ENCODE measurements at regions not wholly inside any gene's neighbourhood (a gene's known extent, or its start where the extent isn't known, plus 50 kb on each side); places are given as distances from the start of the nearest gene placed in this dataset.

DNA sequence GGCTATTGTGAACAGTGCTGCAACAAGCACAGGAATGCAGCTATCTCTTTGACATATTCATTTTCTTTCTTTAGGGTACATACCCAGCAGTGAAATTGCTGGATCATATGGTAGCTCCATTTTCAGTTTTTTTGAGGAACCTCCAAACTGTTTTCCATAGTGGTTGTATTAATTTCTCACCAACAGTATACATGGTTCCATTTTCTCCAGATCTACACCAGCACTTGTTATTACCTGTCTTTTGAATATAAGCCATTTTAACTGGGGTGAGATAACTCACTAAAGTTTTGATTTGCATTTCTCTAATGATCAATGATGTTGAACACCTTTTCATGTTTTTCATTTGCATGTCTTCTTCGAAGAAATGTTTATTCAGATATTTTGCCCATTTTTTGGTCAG lies 241.1 kb upstream of the AGTR2 start:
- ATAC-seq (ENCODE audit: low FRiP score) (no peak), DNase-seq (no peak)
- peaks cover 2% of the 10 kb centered on the region for H3K9me3 ChIP-seq (ENCODE audit: control insufficient read depth, low read length)
- no peak overlapping the region for H3K4me3 ChIP-seq (ENCODE audit: low read length in 2 of 2)
- H3K4me1 ChIP-seq (ENCODE audit: control insufficient read depth in 1 of 2, insufficient read depth in 2 of 2, low read length in 2 of 2) = no peaks in the 10 kb centered on the region
- no peak overlapping the region for H3K27ac ChIP-seq (ENCODE audit: low read depth in 1 of 2, low read length in 2 of 2)
- no peaks in the 10 kb centered on the region for H3K27me3 ChIP-seq (ENCODE audit: control insufficient read depth in 1 of 2, insufficient read depth in 2 of 2, low read length in 1 of 2)
- intact Hi-C loops (cut with DNase I) = no loop called here
- WGBS, 2 donors = 73 to 97% methylated on average over 1 of the region's 1 CpG
- H3K36me3 ChIP-seq (ENCODE audit: control insufficient read depth in 1 of 2, insufficient read depth in 2 of 2, low read length in 1 of 2) = no peaks in the 10 kb centered on the region

DNA sequence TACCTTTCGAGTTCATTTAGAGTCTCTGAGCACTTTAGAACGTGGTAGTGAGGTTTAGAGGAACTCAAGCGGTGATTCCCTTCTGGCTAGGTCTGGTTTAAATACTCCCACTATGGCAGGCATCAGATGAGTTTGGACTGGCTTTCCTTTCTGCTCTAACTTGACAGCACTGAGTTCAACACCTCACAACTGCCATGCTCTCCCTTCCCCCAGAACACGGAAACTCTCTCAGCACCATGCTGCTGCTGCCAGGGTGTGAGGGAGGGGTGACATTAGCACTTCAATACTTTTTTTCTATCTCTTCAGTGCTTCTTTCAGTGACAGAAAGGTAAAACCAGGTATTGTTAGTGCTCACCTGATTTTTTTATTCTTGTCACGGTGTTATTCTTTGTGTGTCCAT lies 234.5 kb upstream of the AGTR2 start:
- no peak overlapping the region for H3K4me3 ChIP-seq (ENCODE audit: low read length in 2 of 2)
- H3K9me3 ChIP-seq (ENCODE audit: control insufficient read depth, low read length) = peaks cover 2% of the 10 kb centered on the region
- 76 to 90% methylated on average over 5 of the region's 5 CpGs for WGBS, 2 donors
- ATAC-seq (ENCODE audit: low FRiP score) (no peak), DNase-seq (no peak)
- no peaks in the 10 kb centered on the region for H3K36me3 ChIP-seq (ENCODE audit: control insufficient read depth in 1 of 2, insufficient read depth in 2 of 2, low read length in 1 of 2)
- H3K27me3 ChIP-seq (ENCODE audit: control insufficient read depth in 1 of 2, insufficient read depth in 2 of 2, low read length in 1 of 2) = no peaks in the 10 kb centered on the region
- no peaks in the 10 kb centered on the region for H3K4me1 ChIP-seq (ENCODE audit: control insufficient read depth in 1 of 2, insufficient read depth in 2 of 2, low read length in 2 of 2)
- no peak overlapping the region for H3K27ac ChIP-seq (ENCODE audit: low read depth in 1 of 2, low read length in 2 of 2)
- intact Hi-C loops (cut with DNase I) = no loop called here

DNA sequence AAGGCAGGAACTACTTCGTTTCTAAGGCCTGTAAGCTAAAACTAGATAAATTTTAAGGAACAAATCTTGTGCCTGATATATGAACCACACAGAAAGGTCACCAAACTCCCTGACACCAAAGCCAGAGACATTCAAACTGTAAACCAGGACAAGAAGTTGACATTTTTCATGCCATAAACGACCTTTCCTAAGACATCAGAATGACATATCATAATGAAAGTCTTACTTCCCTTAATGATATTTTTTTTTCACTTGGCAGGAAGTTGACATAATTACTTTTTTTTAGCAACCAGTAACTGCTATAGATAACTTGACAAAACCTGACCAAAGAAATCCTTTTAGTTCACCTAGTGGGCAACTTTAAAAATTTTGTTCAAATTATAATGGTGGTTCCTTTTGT lies 231.5 kb upstream of the AGTR2 start:
- Histone ChIP-seq H3K27ac (ENCODE audit: low read depth in 1 of 2, low read length in 2 of 2) (no peak overlapping the region), H3K27me3 (ENCODE audit: control insufficient read depth in 1 of 2, insufficient read depth in 2 of 2, low read length in 1 of 2) (no peaks in the 10 kb centered on the region), H3K9me3 (ENCODE audit: control insufficient read depth, low read length) (peaks cover 6% of the 10 kb centered on the region), H3K4me1 (ENCODE audit: control insufficient read depth in 1 of 2, insufficient read depth in 2 of 2, low read length in 2 of 2) (no peaks in the 10 kb centered on the region), H3K36me3 (ENCODE audit: control insufficient read depth in 1 of 2, insufficient read depth in 2 of 2, low read length in 1 of 2) (no peaks in the 10 kb centered on the region), H3K4me3 (ENCODE audit: low read length in 2 of 2) (no peak overlapping the region)
- ATAC-seq (ENCODE audit: low FRiP score) (no peak), DNase-seq (no peak)
- 60 to 63% methylated on average over 2 of the region's 2 CpGs for WGBS, 2 donors
- intact Hi-C loops (cut with DNase I) = no loop called here

DNA sequence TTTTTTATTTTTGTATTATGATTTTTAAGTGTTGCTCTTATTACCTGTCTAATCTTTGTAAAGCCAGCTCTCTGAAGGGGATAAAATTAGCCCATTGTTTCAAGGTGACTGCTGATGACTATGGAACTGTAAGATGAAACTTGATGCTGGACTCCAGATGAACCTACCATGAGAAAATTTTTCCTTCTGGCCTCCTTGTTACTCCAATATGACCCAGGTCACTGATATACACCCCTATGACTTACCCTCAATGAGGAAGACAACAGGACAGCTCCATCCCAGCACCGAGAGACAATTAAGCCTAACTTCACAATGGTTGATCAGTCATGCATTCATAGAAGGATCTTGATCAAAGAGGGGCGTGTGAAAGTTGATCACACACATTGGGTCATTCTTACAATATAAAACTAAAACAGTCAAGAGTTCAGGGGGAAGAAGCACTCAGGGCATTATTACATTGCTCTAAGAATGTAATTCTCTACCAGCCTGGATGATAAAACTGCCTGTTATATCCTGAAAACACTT lies 230.8 kb upstream of the AGTR2 start:
- DNase-seq (no peak), ATAC-seq (ENCODE audit: low FRiP score) (no peak)
- no peak overlapping the region for H3K27ac ChIP-seq (ENCODE audit: low read depth in 1 of 2, low read length in 2 of 2)
- intact Hi-C loops (cut with DNase I) = no loop called here
- H3K4me3 ChIP-seq (ENCODE audit: low read length in 2 of 2) = no peak overlapping the region
- peaks cover 6% of the 10 kb centered on the region for H3K9me3 ChIP-seq (ENCODE audit: control insufficient read depth, low read length)
- no peaks in the 10 kb centered on the region for H3K36me3 ChIP-seq (ENCODE audit: control insufficient read depth in 1 of 2, insufficient read depth in 2 of 2, low read length in 1 of 2)
- WGBS, 2 donors = 93 to 96% methylated on average over 2 of the region's 2 CpGs
- H3K4me1 ChIP-seq (ENCODE audit: control insufficient read depth in 1 of 2, insufficient read depth in 2 of 2, low read length in 2 of 2) = no peaks in the 10 kb centered on the region
- H3K27me3 ChIP-seq (ENCODE audit: control insufficient read depth in 1 of 2, insufficient read depth in 2 of 2, low read length in 1 of 2) = no peaks in the 10 kb centered on the region

DNA sequence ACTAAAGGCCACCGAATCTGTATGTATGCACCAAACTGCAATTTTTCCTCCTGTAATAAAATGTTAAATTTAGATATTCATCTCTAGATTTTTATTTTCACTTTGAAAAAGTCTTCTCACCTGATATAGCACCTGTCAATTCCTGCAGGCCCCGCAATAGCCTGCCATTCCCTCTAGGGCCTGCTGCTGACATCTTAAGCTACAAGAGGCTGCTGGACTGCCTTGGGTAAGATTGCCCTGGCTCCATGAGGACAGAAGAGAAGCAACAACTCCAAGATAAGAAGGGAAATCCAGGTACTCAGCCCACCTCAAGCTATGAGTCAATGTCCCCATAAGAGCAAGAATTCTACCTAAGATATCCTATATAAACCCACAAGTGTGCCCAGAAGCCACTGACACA lies 230.2 kb upstream of the AGTR2 start:
- Histone ChIP-seq H3K27me3 (ENCODE audit: control insufficient read depth in 1 of 2, insufficient read depth in 2 of 2, low read length in 1 of 2) (no peaks in the 10 kb centered on the region), H3K4me1 (ENCODE audit: control insufficient read depth in 1 of 2, insufficient read depth in 2 of 2, low read length in 2 of 2) (no peaks in the 10 kb centered on the region), H3K36me3 (ENCODE audit: control insufficient read depth in 1 of 2, insufficient read depth in 2 of 2, low read length in 1 of 2) (no peaks in the 10 kb centered on the region), H3K9me3 (ENCODE audit: control insufficient read depth, low read length) (peaks cover 5% of the 10 kb centered on the region), H3K27ac (ENCODE audit: low read depth in 1 of 2, low read length in 2 of 2) (no peak overlapping the region), H3K4me3 (ENCODE audit: low read length in 2 of 2) (no peak overlapping the region)
- no peak for ATAC-seq (ENCODE audit: low FRiP score)
- WGBS, 2 donors = 84 to 95% methylated on average over 2 of the region's 2 CpGs
- DNase-seq = no peak
- intact Hi-C loops (cut with DNase I) = no loop called here

DNA sequence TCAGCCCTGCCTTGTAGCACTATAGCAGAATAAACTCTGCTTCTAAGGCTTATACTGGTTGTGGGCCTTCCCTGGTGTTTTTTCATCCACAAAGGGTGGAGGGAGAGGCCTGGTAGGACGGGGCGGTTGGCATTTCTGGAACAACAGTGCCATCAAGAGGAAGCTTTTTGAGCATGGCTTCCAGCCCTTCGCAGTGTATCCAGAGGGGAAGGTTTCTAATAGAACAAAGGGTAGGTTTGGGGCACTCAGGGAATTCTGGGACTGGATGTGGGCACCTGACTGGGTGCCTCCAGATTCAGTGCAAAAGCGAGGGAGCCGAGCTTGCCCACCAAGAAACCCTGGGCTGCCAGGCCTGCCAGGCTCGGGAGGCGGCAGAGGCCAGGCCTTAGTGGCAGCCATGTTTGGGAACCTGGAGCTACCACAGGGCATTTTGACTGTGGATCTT lies 229.6 kb upstream of the AGTR2 start:
- WGBS, 2 donors = 31 to 73% methylated on average over 7 of the region's 7 CpGs
- ATAC-seq (ENCODE audit: low FRiP score) = peak; percentile 88
- peak; percentile 81 to 85 for DNase-seq

DNA sequence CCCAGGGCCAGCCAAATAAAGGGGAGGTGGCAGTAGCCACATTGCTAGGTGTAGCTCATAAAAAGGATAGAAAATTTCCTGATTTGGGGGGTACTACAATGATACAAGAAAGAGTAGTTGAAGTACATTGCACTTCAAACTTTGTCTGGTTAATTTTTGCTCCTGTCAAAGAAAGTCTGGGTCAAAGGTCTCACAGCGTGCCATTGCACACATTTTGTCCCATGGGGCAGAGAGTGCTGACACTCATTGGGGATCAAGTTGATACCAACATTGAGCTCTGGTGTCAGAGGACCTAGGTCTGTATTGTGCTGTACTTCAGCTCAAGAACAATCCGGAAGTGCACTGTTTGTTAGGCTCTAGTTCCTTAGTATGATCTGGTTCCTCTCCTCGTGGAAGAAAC lies 229.2 kb upstream of the AGTR2 start:
- H3K4me3 ChIP-seq (ENCODE audit: low read length in 2 of 2) = no peak overlapping the region
- H3K9me3 ChIP-seq (ENCODE audit: control insufficient read depth, low read length) = peaks cover 4% of the 10 kb centered on the region
- 75 to 90% methylated on average over 3 of the region's 3 CpGs for WGBS, 2 donors
- intact Hi-C loops (cut with DNase I) = no loop called here
- DNase-seq (no peak), ATAC-seq (ENCODE audit: low FRiP score) (no peak)
- H3K27me3 ChIP-seq (ENCODE audit: control insufficient read depth in 1 of 2, insufficient read depth in 2 of 2, low read length in 1 of 2) = no peaks in the 10 kb centered on the region
- no peaks in the 10 kb centered on the region for H3K36me3 ChIP-seq (ENCODE audit: control insufficient read depth in 1 of 2, insufficient read depth in 2 of 2, low read length in 1 of 2)
- no peak overlapping the region for H3K27ac ChIP-seq (ENCODE audit: low read depth in 1 of 2, low read length in 2 of 2)
- no peaks in the 10 kb centered on the region for H3K4me1 ChIP-seq (ENCODE audit: control insufficient read depth in 1 of 2, insufficient read depth in 2 of 2, low read length in 2 of 2)

More for the DNA sequence above, 229.6 kb upstream of the AGTR2 start:
- Histone ChIP-seq H3K4me3 (ENCODE audit: low read length in 2 of 2) (no peak overlapping the region), H3K27me3 (ENCODE audit: control insufficient read depth in 1 of 2, insufficient read depth in 2 of 2, low read length in 1 of 2) (no peaks in the 10 kb centered on the region), H3K27ac (ENCODE audit: low read depth in 1 of 2, low read length in 2 of 2) (no peak overlapping the region), H3K4me1 (ENCODE audit: control insufficient read depth in 1 of 2, insufficient read depth in 2 of 2, low read length in 2 of 2) (no peaks in the 10 kb centered on the region), H3K9me3 (ENCODE audit: control insufficient read depth, low read length) (peaks cover 4% of the 10 kb centered on the region), H3K36me3 (ENCODE audit: control insufficient read depth in 1 of 2, insufficient read depth in 2 of 2, low read length in 1 of 2) (no peaks in the 10 kb centered on the region)
- intact Hi-C loops (cut with DNase I) = no loop called here

DNA sequence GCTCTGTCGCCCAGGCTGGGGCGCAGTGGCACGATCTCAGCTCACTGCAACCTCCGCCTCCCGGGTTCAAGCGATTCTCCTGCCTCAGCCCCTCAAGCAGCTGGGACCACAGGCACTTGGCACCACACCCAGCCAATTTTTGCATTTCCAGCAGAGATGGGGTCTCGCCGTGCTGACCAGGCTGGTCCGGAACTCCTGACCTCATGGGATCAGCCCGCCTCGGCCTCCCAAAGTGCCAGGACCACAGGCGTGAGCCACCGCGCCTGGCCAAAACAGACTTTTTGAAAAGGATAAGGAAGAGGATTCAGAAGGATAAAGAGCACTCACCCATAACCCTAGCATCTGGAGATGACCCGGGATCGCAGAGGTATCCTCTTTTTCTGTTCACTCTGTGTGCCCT lies 224.5 kb upstream of the AGTR2 start:
- intact Hi-C loops (cut with DNase I) = no loop called here
- DNase-seq (peak in 1 of 2 donors; percentile 68), ATAC-seq (ENCODE audit: low FRiP score) (no peak)
- Histone ChIP-seq H3K27ac (ENCODE audit: low read depth in 1 of 2, low read length in 2 of 2) (no peak overlapping the region), H3K9me3 (ENCODE audit: control insufficient read depth, low read length) (peaks cover 4% of the 10 kb centered on the region), H3K36me3 (ENCODE audit: control insufficient read depth in 1 of 2, insufficient read depth in 2 of 2, low read length in 1 of 2) (no peaks in the 10 kb centered on the region), H3K27me3 (ENCODE audit: control insufficient read depth in 1 of 2, insufficient read depth in 2 of 2, low read length in 1 of 2) (no peaks in the 10 kb centered on the region), H3K4me3 (ENCODE audit: low read length in 2 of 2) (no peak overlapping the region), H3K4me1 (ENCODE audit: control insufficient read depth in 1 of 2, insufficient read depth in 2 of 2, low read length in 2 of 2) (no peaks in the 10 kb centered on the region)
- 90 to 96% methylated on average over 16 of the region's 16 CpGs for WGBS, 2 donors

DNA sequence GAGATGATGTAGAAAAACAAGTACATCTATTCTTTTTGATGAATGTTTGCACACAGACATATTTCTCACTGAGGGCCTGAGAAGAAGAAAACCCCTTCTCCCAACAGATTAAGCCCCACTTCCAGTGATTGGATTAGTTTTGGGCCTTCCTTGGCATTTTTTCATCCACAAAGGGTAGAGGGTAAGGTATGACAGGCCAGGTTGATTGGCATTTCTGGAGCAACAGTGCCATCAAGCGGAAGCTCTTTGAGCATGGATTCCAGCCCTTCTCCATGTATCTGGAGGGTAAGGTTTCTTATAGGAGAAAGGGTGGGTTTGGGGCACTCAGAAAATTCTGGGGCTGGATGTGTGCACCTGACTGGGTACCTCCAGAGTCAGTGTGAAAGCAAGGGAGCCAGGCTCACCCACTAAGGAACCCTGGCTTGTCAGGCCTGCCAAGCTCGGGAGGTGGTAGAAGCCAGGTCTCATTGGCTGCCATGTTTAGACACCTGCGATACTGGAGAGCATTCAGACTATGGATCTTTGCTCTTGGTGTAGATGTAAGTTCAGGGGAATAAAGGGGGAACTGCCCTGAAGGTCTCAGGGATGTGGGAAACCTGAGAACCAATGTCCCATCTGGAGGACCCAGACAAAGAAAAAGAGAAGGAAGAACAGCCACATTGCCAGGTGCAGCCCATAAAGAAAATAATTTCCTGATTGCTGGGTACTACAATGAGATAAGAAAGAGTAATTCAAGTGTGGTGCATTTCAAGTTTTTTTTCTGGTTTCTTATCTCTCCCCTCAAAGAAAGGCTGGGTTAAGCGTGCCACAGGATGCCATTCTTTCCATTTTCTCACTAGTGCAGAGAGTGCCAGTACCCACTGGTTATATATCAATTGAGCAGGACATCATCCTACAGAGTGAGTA lies 222.3 kb upstream of the AGTR2 start:
- no peak for ATAC-seq (ENCODE audit: low FRiP score)
- H3K36me3 ChIP-seq (ENCODE audit: control insufficient read depth in 1 of 2, insufficient read depth in 2 of 2, low read length in 1 of 2) = no peaks in the 10 kb centered on the region
- intact Hi-C loops (cut with DNase I) = no loop called here

More for the DNA sequence above, 222.3 kb upstream of the AGTR2 start:
- no peaks in the 10 kb centered on the region for H3K27me3 ChIP-seq (ENCODE audit: control insufficient read depth in 1 of 2, insufficient read depth in 2 of 2, low read length in 1 of 2)
- no peaks in the 10 kb centered on the region for H3K4me1 ChIP-seq (ENCODE audit: control insufficient read depth in 1 of 2, insufficient read depth in 2 of 2, low read length in 2 of 2)
- DNase-seq = no peak
- no peak overlapping the region for H3K4me3 ChIP-seq (ENCODE audit: low read length in 2 of 2)
- no peak overlapping the region for H3K27ac ChIP-seq (ENCODE audit: low read depth in 1 of 2, low read length in 2 of 2)
- 84 to 94% methylated on average over 4 of the region's 4 CpGs for WGBS, 2 donors
- H3K9me3 ChIP-seq (ENCODE audit: control insufficient read depth, low read length) = no peaks in the 10 kb centered on the region

Measured in aorta (tissue), 5 donors.